ENCODE measurements at regions not wholly inside any gene's neighbourhood (a gene's known extent, or its start where the extent isn't known, plus 50 kb on each side); places are given as distances from the start of the nearest gene placed in this dataset.

DNA sequence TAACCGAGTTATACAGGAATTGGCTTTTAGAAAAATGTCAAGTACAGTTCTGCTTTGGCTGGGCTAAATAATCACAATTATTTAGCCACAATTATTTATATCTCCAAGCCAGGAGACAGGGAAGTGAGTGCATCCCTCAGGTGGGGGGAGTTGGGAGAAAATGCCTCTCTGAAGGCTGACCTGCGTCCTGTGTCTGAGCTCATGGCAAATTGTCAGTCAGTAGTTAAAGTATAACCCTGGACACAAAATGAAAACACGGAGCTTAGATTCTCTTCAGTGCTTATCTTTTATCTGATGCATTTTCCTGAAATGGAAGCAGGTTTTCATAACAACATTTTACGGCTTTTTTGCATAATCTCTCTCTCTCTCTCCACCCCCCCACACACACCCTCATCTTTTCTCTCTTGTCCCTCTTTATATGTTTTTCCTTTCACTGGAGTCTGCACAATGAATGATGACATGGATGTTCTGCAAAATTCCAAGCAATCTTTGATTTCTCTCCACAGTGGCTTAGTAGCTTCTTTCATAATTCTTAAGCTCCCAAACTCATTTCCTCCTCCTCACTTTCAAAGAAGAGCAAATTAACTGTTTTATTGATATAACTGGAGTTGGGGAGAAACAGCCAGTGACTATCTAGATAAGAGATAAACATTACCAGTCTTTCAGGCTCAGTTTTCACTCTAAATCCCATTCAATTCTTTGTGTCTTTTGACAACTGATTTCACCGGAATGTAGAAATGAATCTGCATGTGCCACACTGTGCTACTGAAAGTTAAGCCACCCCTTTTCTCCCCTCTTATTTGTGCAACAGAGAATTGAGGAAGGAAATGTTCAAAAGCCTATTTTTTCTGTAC, 521.4 kb upstream of the GHITM start:
- ChIA-PET CTCF (no interaction called here), POLR2A (interaction anchor here (0.6 kb wide), 1 partner anchor 419 kb away, joined by 3 read pairs; no protein-coding TSS in a partner anchor)
- DNase-seq (no peak), ATAC-seq (no peak)
- H3K4me1 ChIP-seq (ENCODE audit: control insufficient read depth in 2 of 2, insufficient read depth in 2 of 2, low read length in 2 of 2) = no peaks in the 10 kb centered on the region
- no peaks in the 10 kb centered on the region for H3K9me3 ChIP-seq (ENCODE audit: control insufficient read depth in 2 of 3, low read length in 3 of 3)
- H3K27ac Mint-ChIP-seq = no peak overlapping the region
- H3K27me3 ChIP-seq (ENCODE audit: control insufficient read depth in 2 of 2, insufficient read depth in 2 of 2, low read length in 2 of 2) = no peaks in the 10 kb centered on the region
- no peak overlapping the region for H3K27ac ChIP-seq (ENCODE audit: low read depth, low read length)
- no peaks in the 10 kb centered on the region for H3K36me3 Mint-ChIP-seq
- peaks cover 0 to 7% (median 0%) of the 10 kb centered on the region in 11 donors for H3K9me3 Mint-ChIP-seq
- no peaks in the 10 kb centered on the region for H3K36me3 ChIP-seq (ENCODE audit: control insufficient read depth in 2 of 3, insufficient read depth in 3 of 3, low read length in 3 of 3)
- H3K27me3 Mint-ChIP-seq = peaks cover 0 to 4% (median 0%) of the 10 kb centered on the region in 5 donors
- intact Hi-C loops (cut with micrococcal nuclease) = no loop called here
- H3K4me1 Mint-ChIP-seq = no peaks in the 10 kb centered on the region
- H3K4me3 Mint-ChIP-seq = no peak overlapping the region
- H3K4me3 ChIP-seq (ENCODE audit: low read length) = no peak overlapping the region

DNA sequence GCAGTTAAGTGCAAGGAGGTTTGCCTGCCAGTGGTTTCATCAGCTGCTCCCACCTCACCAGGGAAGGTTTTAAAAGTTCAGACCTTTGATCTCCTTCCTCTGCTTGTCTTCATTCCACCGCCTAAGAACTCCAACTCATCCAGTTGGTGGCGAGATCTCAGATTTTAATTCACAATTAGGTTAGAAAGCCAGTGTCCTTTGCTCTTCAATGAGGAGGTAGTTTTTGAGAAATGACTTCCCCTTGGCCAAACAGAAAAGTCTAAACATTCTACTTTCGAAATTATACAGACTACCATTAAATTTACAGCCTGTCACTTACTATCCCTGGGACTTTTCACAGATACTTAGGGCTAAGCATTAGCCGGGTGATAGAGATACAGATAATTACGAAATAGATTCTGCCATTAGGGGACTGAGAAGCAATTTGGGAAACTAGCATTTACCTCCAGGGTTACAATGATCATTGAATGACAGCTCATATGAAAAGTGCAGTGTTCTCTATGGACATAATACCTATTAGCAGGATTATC, 513.4 kb upstream of the GHITM start:
- Mint-ChIP-seq H3K4me3 (no peak overlapping the region), H3K36me3 (no peaks in the 10 kb centered on the region), H3K9me3 (peaks cover 0 to 13% (median 4%) of the 10 kb centered on the region in 11 donors), H3K27ac (no peak overlapping the region), H3K27me3 (no peaks in the 10 kb centered on the region), H3K4me1 (no peaks in the 10 kb centered on the region)
- H3K27me3 ChIP-seq (ENCODE audit: control insufficient read depth in 2 of 2, insufficient read depth in 2 of 2, low read length in 2 of 2) = no peaks in the 10 kb centered on the region
- no peak for ATAC-seq
- DNase-seq = no peak
- H3K36me3 ChIP-seq (ENCODE audit: control insufficient read depth in 2 of 3, insufficient read depth in 3 of 3, low read length in 3 of 3) = no peaks in the 10 kb centered on the region
- no peaks in the 10 kb centered on the region for H3K9me3 ChIP-seq (ENCODE audit: control insufficient read depth in 2 of 3, low read length in 3 of 3)
- H3K4me1 ChIP-seq (ENCODE audit: control insufficient read depth in 2 of 2, insufficient read depth in 2 of 2, low read length in 2 of 2) = no peaks in the 10 kb centered on the region
- CTCF ChIA-PET = no interaction called here
- intact Hi-C loops (cut with micrococcal nuclease) = no loop called here
- H3K4me3 ChIP-seq (ENCODE audit: low read length) = no peak overlapping the region
- POLR2A ChIA-PET = no interaction called here
- H3K27ac ChIP-seq (ENCODE audit: low read depth, low read length) = no peak overlapping the region

DNA sequence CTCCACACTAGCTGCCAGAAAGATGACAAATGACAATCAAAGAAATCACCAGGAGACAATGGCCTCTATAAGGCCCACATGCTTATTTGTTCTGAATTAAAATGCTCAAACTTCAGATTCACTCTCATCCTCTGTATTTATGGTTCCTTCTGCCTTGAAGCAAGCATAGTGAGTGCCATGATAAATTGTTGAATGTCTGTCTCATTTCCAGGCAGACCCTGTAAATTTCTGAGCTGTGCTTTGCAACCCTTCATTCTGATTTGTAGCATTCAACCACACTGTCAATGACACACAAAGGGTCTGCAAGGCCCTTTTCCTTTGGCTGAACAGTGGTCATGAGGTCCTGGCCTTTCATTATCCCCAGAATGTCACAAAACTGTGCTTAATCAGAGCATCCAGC, 506.6 kb upstream of the GHITM start:
- no peaks in the 10 kb centered on the region for H3K36me3 Mint-ChIP-seq
- Histone ChIP-seq H3K27me3 (ENCODE audit: control insufficient read depth in 2 of 2, insufficient read depth in 2 of 2, low read length in 2 of 2) (no peaks in the 10 kb centered on the region), H3K4me3 (ENCODE audit: low read length) (no peak overlapping the region), H3K4me1 (ENCODE audit: control insufficient read depth in 2 of 2, insufficient read depth in 2 of 2, low read length in 2 of 2) (no peaks in the 10 kb centered on the region), H3K27ac (ENCODE audit: low read depth, low read length) (no peak overlapping the region), H3K9me3 (ENCODE audit: control insufficient read depth in 2 of 3, low read length in 3 of 3) (no peaks in the 10 kb centered on the region), H3K36me3 (ENCODE audit: control insufficient read depth in 2 of 3, insufficient read depth in 3 of 3, low read length in 3 of 3) (no peaks in the 10 kb centered on the region)
- no peak overlapping the region for H3K4me3 Mint-ChIP-seq
- CTCF ChIA-PET = no interaction called here
- DNase-seq (no peak), ATAC-seq (no peak)
- no peak overlapping the region for H3K27ac Mint-ChIP-seq
- no peaks in the 10 kb centered on the region for H3K4me1 Mint-ChIP-seq
- POLR2A ChIA-PET = no interaction called here
- peaks cover 0 to 18% (median 6%) of the 10 kb centered on the region in 11 donors for H3K9me3 Mint-ChIP-seq
- intact Hi-C loops (cut with micrococcal nuclease) = no loop called here
- H3K27me3 Mint-ChIP-seq = no peaks in the 10 kb centered on the region

DNA sequence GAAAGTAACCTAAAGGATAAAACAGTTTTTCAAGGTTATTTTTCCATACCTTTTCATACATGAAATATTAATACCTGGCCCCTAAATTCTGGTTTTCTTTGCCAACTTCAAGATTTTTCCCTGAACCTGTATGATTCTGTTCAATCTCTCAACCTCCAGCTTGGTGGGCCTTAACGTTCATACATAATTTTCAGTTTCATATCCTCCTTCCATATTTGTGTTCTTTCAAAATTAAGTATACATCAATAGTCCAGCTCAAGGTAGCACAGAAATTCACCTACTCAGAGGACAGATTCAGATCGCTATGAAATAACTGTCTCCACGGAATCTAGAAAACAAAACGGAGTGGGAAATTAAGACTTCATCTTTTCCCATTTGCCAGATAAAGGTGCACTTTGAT, 505.8 kb upstream of the GHITM start:
- Histone ChIP-seq H3K36me3 (ENCODE audit: control insufficient read depth in 2 of 3, insufficient read depth in 3 of 3, low read length in 3 of 3) (no peaks in the 10 kb centered on the region), H3K4me1 (ENCODE audit: control insufficient read depth in 2 of 2, insufficient read depth in 2 of 2, low read length in 2 of 2) (no peaks in the 10 kb centered on the region), H3K9me3 (ENCODE audit: control insufficient read depth in 2 of 3, low read length in 3 of 3) (no peaks in the 10 kb centered on the region), H3K4me3 (ENCODE audit: low read length) (no peak overlapping the region), H3K27me3 (ENCODE audit: control insufficient read depth in 2 of 2, insufficient read depth in 2 of 2, low read length in 2 of 2) (no peaks in the 10 kb centered on the region), H3K27ac (ENCODE audit: low read depth, low read length) (no peak overlapping the region)
- DNase-seq (no peak), ATAC-seq (no peak)
- Mint-ChIP-seq H3K9me3 (peaks cover 0 to 18% (median 6%) of the 10 kb centered on the region in 11 donors), H3K36me3 (no peaks in the 10 kb centered on the region), H3K27ac (no peak overlapping the region), H3K27me3 (no peaks in the 10 kb centered on the region), H3K4me1 (no peaks in the 10 kb centered on the region), H3K4me3 (no peak overlapping the region)
- ChIA-PET CTCF (no interaction called here), POLR2A (no interaction called here)
- intact Hi-C loops (cut with micrococcal nuclease) = no loop called here

DNA sequence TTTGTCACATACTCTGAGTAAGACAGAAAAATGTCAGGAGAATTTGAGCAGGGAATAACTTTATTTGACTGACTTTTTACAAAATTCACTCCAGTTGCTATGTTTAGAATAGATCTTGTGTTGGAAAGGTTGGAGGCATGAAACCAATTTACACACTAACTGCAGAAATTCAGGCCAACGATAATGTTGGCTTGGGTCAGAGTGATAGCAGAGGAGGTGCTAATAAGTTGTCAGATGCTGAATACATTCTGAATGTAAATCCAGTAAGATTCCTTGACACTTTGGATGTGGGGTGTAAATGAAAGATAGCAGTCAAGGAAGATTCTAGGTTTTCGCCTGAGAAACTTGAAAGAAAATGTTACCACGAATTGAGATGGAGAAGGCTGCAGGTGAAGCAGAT, 502.5 kb upstream of the GHITM start:
- no peaks in the 10 kb centered on the region for H3K27me3 Mint-ChIP-seq
- POLR2A ChIA-PET = no interaction called here
- Histone ChIP-seq H3K27me3 (ENCODE audit: control insufficient read depth in 2 of 2, insufficient read depth in 2 of 2, low read length in 2 of 2) (no peaks in the 10 kb centered on the region), H3K9me3 (ENCODE audit: control insufficient read depth in 2 of 3, low read length in 3 of 3) (no peaks in the 10 kb centered on the region), H3K4me1 (ENCODE audit: control insufficient read depth in 2 of 2, insufficient read depth in 2 of 2, low read length in 2 of 2) (no peaks in the 10 kb centered on the region), H3K4me3 (ENCODE audit: low read length) (no peak overlapping the region), H3K27ac (ENCODE audit: low read depth, low read length) (no peak overlapping the region), H3K36me3 (ENCODE audit: control insufficient read depth in 2 of 3, insufficient read depth in 3 of 3, low read length in 3 of 3) (no peaks in the 10 kb centered on the region)
- H3K4me1 Mint-ChIP-seq = no peaks in the 10 kb centered on the region
- intact Hi-C loops (cut with micrococcal nuclease) = no loop called here
- DNase-seq (no peak), ATAC-seq (no peak)
- H3K36me3 Mint-ChIP-seq = no peaks in the 10 kb centered on the region
- CTCF ChIA-PET = no interaction called here
- no peak overlapping the region for H3K27ac Mint-ChIP-seq
- peaks cover 0 to 18% (median 3%) of the 10 kb centered on the region in 11 donors for H3K9me3 Mint-ChIP-seq
- H3K4me3 Mint-ChIP-seq = no peak overlapping the region

DNA sequence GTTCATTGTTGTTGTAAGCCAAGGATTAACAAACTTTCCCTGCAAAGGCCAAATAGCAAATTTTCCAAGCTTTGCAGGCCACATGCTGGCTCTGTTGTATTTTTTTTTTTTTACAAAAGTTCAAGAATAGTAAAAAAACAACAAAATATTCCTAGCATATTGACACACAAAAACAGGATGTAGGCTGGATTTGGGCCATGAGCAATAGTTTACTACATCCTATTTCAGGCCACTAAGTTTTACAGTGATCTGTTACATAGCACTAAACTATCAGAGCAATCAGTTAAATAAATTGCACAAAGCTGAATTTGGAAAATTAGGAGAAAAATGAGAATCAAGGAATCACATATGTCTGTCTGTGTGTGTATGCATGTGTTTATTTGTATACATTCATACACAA, 491.8 kb upstream of the GHITM start:
- intact Hi-C loops (cut with micrococcal nuclease) = no loop called here
- no peaks in the 10 kb centered on the region for H3K36me3 ChIP-seq (ENCODE audit: control insufficient read depth in 2 of 3, insufficient read depth in 3 of 3, low read length in 3 of 3)
- no peaks in the 10 kb centered on the region for H3K27me3 ChIP-seq (ENCODE audit: control insufficient read depth in 2 of 2, insufficient read depth in 2 of 2, low read length in 2 of 2)
- H3K4me3 ChIP-seq (ENCODE audit: low read length) = no peak overlapping the region
- Mint-ChIP-seq H3K27ac (no peak overlapping the region), H3K9me3 (peaks cover 0 to 8% (median 0%) of the 10 kb centered on the region in 11 donors), H3K36me3 (no peaks in the 10 kb centered on the region), H3K27me3 (no peaks in the 10 kb centered on the region), H3K4me1 (no peaks in the 10 kb centered on the region), H3K4me3 (no peak overlapping the region)
- H3K9me3 ChIP-seq (ENCODE audit: control insufficient read depth in 2 of 3, low read length in 3 of 3) = no peaks in the 10 kb centered on the region
- ATAC-seq (no peak), DNase-seq (no peak)
- ChIA-PET CTCF (interaction anchor here (0.6 kb wide), 1 partner anchor 1297 kb away, joined by 3 read pairs; no protein-coding TSS in a partner anchor), POLR2A (no interaction called here)
- H3K27ac ChIP-seq (ENCODE audit: low read depth, low read length) = no peak overlapping the region
- no peaks in the 10 kb centered on the region for H3K4me1 ChIP-seq (ENCODE audit: control insufficient read depth in 2 of 2, insufficient read depth in 2 of 2, low read length in 2 of 2)

DNA sequence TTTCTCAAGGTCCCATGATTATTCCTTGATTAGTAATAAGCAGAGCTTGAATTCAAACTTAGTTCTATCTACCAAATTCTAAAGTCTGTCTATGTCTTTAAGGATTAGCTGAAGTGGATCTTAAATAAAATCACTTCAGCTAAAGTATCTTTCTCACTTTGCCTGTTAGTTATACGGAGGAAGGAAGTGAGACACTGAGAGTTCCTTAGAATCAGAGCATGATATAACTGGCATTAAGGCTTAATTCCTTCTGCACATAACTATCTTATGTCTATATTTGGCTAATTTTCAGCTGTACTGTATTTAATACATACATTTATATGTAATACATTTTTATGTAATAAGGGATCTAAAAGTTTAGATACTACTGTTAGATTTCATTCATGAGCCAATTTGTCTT, 491.1 kb upstream of the GHITM start:
- H3K4me1 ChIP-seq (ENCODE audit: control insufficient read depth in 2 of 2, insufficient read depth in 2 of 2, low read length in 2 of 2) = no peaks in the 10 kb centered on the region
- peaks cover 0 to 8% (median 0%) of the 10 kb centered on the region in 11 donors for H3K9me3 Mint-ChIP-seq
- no peak for DNase-seq
- no peaks in the 10 kb centered on the region for H3K9me3 ChIP-seq (ENCODE audit: control insufficient read depth in 2 of 3, low read length in 3 of 3)
- no peak overlapping the region for H3K4me3 Mint-ChIP-seq
- H3K36me3 ChIP-seq (ENCODE audit: control insufficient read depth in 2 of 3, insufficient read depth in 3 of 3, low read length in 3 of 3) = no peaks in the 10 kb centered on the region
- intact Hi-C loops (cut with micrococcal nuclease) = no loop called here
- no peaks in the 10 kb centered on the region for H3K27me3 Mint-ChIP-seq
- H3K27me3 ChIP-seq (ENCODE audit: control insufficient read depth in 2 of 2, insufficient read depth in 2 of 2, low read length in 2 of 2) = no peaks in the 10 kb centered on the region
- H3K27ac Mint-ChIP-seq = no peak overlapping the region
- H3K36me3 Mint-ChIP-seq = no peaks in the 10 kb centered on the region
- CTCF ChIA-PET = interaction anchor here (0.6 kb wide), 1 partner anchor 1296 kb away, joined by 3 read pairs; no protein-coding TSS in a partner anchor
- no peaks in the 10 kb centered on the region for H3K4me1 Mint-ChIP-seq
- no peak for ATAC-seq
- POLR2A ChIA-PET = no interaction called here
- no peak overlapping the region for H3K27ac ChIP-seq (ENCODE audit: low read depth, low read length)
- no peak overlapping the region for H3K4me3 ChIP-seq (ENCODE audit: low read length)

Data from naive thymus-derived CD4-positive, alpha-beta T cell (primary cell).